ENCODE measurements at regions not wholly inside any gene's neighbourhood (a gene's known extent, or its start where the extent isn't known, plus 50 kb on each side); places are given as distances from the start of the nearest gene placed in this dataset.

DNA sequence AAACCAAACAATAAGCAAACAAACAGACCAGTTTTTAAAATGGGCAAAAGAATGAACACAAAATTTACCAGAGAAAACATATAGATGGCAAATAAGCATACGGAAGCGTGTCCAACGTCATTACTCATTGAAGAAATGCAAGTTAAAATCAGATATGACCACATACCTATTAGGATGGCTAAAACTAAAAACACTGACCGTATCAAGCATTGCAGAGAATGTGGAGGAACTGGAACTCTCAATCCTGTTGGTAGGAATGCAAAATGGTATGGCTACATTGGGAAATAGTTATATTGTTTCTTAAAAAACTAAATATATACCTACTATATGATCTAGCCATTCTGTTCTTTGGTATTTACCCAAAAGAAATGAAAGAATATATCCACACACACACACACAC lies 129.4 kb upstream of the ACO1 start:
- no peaks in the 10 kb centered on the region for H3K9me3 ChIP-seq (replicated peaks; ENCODE audit: control insufficient read depth, insufficient read depth, low read length)
- no peaks in the 10 kb centered on the region for H3K27me3 ChIP-seq (ENCODE audit: control insufficient read depth in 2 of 2, insufficient read depth in 2 of 2, low read length in 2 of 2)
- intact Hi-C loops (cut with micrococcal nuclease), result no loop called here
- POLR2A ChIA-PET, result no interaction called here
- H3K27ac ChIP-seq (ENCODE audit: insufficient read depth, low read depth, low read length), result no peak overlapping the region
- TF ChIP-seq GATA2 (IDR thresholded peaks at IDR 0.05; ENCODE audit: insufficient read depth, insufficient read length, low read depth, low read length) (no peak), FOS (IDR thresholded peaks at IDR 0.05; ENCODE audit: borderline replicate concordance, insufficient read depth, low read length) (no peak)
- TF ChIP-seq, protein P1, sequence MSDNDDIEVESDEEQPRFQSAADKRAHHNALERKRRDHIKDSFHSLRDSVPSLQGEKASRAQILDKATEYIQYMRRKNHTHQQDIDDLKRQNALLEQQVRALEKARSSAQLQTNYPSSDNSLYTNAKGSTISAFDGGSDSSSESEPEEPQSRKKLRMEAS (IDR thresholded peaks at IDR 0.05; ENCODE audit: insufficient read depth, insufficient read length), result no peak
- no peaks in the 10 kb centered on the region for H3K9me1 ChIP-seq (replicated peaks; ENCODE audit: control insufficient read depth, extremely low read depth, insufficient read depth, low read length)
- no peaks in the 10 kb centered on the region for H3K79me2 ChIP-seq (ENCODE audit: control insufficient read depth, insufficient read depth, low read length)
- BruUV-seq (replicated peaks), result no TSS peak
- CTCF ChIA-PET, result no interaction called here
- no peaks in the 10 kb centered on the region for H3K36me3 ChIP-seq (ENCODE audit: control insufficient read depth in 2 of 2, extremely low read depth in 1 of 2, insufficient read depth in 2 of 2, low read length in 2 of 2)
- no peak overlapping the region for H3K9ac ChIP-seq (replicated peaks; ENCODE audit: extremely low read depth, insufficient read depth, low read length)
- FAIRE-seq, result no peak
- no peak overlapping the region for H3K4me2 ChIP-seq (ENCODE audit: insufficient read depth, low read length)
- H4K20me1 ChIP-seq (replicated peaks; ENCODE audit: control insufficient read depth, extremely low read depth, insufficient read depth, low read length), result no peaks in the 10 kb centered on the region
- no peaks in the 10 kb centered on the region for H3K4me1 ChIP-seq (ENCODE audit: control insufficient read depth, extremely low read depth, insufficient read depth, low read length)
- no peak for DNase-seq (ENCODE audit: low read depth, low spot score)
- dilution Hi-C loops (cut with MboI; ENCODE audit: extremely low pct_ligation_motif_present, low sequenced_read_pairs), result no loop called here
- no peak overlapping the region for H3K4me3 ChIP-seq (replicated peaks in 1 of 3; ENCODE audit: insufficient read depth in 1 of 3, low read depth in 1 of 3, low read length in 3 of 3)
- no peak overlapping the region for H2AFZ ChIP-seq (ENCODE audit: low read depth, low read length)

GRCh38 chr9:32258482-32258881 lies 126.0 kb upstream of the ACO1 start:
- TF ChIP-seq, protein P2, sequence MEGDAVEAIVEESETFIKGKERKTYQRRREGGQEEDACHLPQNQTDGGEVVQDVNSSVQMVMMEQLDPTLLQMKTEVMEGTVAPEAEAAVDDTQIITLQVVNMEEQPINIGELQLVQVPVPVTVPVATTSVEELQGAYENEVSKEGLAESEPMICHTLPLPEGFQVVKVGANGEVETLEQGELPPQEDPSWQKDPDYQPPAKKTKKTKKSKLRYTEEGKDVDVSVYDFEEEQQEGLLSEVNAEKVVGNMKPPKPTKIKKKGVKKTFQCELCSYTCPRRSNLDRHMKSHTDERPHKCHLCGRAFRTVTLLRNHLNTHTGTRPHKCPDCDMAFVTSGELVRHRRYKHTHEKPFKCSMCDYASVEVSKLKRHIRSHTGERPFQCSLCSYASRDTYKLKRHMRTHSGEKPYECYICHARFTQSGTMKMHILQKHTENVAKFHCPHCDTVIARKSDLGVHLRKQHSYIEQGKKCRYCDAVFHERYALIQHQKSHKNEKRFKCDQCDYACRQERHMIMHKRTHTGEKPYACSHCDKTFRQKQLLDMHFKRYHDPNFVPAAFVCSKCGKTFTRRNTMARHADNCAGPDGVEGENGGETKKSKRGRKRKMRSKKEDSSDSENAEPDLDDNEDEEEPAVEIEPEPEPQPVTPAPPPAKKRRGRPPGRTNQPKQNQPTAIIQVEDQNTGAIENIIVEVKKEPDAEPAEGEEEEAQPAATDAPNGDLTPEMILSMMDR (IDR thresholded peaks at IDR 0.05; ENCODE audit: extremely low read depth in 1 of 2, insufficient read depth in 1 of 2, low read depth in 1 of 2, low read length in 2 of 2), result no peak
- no peak for TF ChIP-seq FOS (IDR thresholded peaks at IDR 0.05; ENCODE audit: borderline replicate concordance, insufficient read depth, low read length)
- TF ChIP-seq MYC (IDR thresholded peaks at IDR 0.05; ENCODE audit: low read depth, low read length), result no peak
- TF ChIP-seq EZH2 (IDR thresholded peaks at IDR 0.05; ENCODE audit: borderline replicate concordance, low read depth, low read length, severe bottlenecking), result no peak
- no peak for TF ChIP-seq GATA2 (IDR thresholded peaks at IDR 0.05; ENCODE audit: insufficient read depth, insufficient read length, low read depth, low read length)
- TF ChIP-seq POLR2A (IDR thresholded peaks at IDR 0.05; ENCODE audit: low read depth, low read length), result no peak
- no peak for TF ChIP-seq JUN (IDR thresholded peaks at IDR 0.05; ENCODE audit: borderline replicate concordance, insufficient read depth, insufficient read length, low read depth)
- TF ChIP-seq, protein P1 (IDR thresholded peaks at IDR 0.05; ENCODE audit: insufficient read depth, insufficient read length), result no peak
- TF ChIP-seq POLR2AphosphoS5 (IDR thresholded peaks at IDR 0.05; ENCODE audit: insufficient read depth, low read depth, low read length), result no peak
- H3K4me1 ChIP-seq (ENCODE audit: control insufficient read depth, extremely low read depth, insufficient read depth, low read length), result no peaks in the 10 kb centered on the region
- H3K4me3 ChIP-seq (replicated peaks in 1 of 3; ENCODE audit: insufficient read depth in 1 of 3, low read depth in 1 of 3, low read length in 3 of 3), result no peak overlapping the region
- H3K9me1 ChIP-seq (replicated peaks; ENCODE audit: control insufficient read depth, extremely low read depth, insufficient read depth, low read length), result no peaks in the 10 kb centered on the region
- intact Hi-C loops (cut with micrococcal nuclease) (no loop called here), dilution Hi-C loops (cut with MboI; ENCODE audit: extremely low pct_ligation_motif_present, low sequenced_read_pairs) (no loop called here)
- H3K27ac ChIP-seq (ENCODE audit: insufficient read depth, low read depth, low read length), result no peak overlapping the region
- no peaks in the 10 kb centered on the region for H3K79me2 ChIP-seq (ENCODE audit: control insufficient read depth, insufficient read depth, low read length)
- no peaks in the 10 kb centered on the region for H3K9me3 ChIP-seq (replicated peaks; ENCODE audit: control insufficient read depth, insufficient read depth, low read length)
- no peaks in the 10 kb centered on the region for H3K36me3 ChIP-seq (ENCODE audit: control insufficient read depth in 2 of 2, extremely low read depth in 1 of 2, insufficient read depth in 2 of 2, low read length in 2 of 2)
- no peaks in the 10 kb centered on the region for H3K27me3 ChIP-seq (ENCODE audit: control insufficient read depth in 2 of 2, insufficient read depth in 2 of 2, low read length in 2 of 2)
- H2AFZ ChIP-seq (ENCODE audit: low read depth, low read length), result no peak overlapping the region
- ChIA-PET POLR2A (no interaction called here), CTCF (no interaction called here)
- no peaks in the 10 kb centered on the region for H4K20me1 ChIP-seq (replicated peaks; ENCODE audit: control insufficient read depth, extremely low read depth, insufficient read depth, low read length)
- DNase-seq (ENCODE audit: low read depth, low spot score) (no peak), FAIRE-seq (no peak)
- H3K9ac ChIP-seq (replicated peaks; ENCODE audit: extremely low read depth, insufficient read depth, low read length), result no peak overlapping the region
- H3K4me2 ChIP-seq (ENCODE audit: insufficient read depth, low read length), result no peak overlapping the region
- BruUV-seq (replicated peaks), result no TSS peak
